Stomach (tissue), 4 donors: ENCODE measurements at regions not wholly inside any gene's neighbourhood (a gene's known extent, or its start where the extent isn't known, plus 50 kb on each side); places are given as distances from the start of the nearest gene placed in this dataset.

ENCODE experiments used
- CTCF ChIP-seq, 7 experiments: fragments of 450-650 bp in 4 of 7; fragments of 200-600 bp in 3 of 7; sonication (generic) in 3 of 7; IDR thresholded peaks; one replicate each; pipeline ENCODE4 v1.5.1; 2016 to 2019; ENCODE audit warnings: antibody characterized with exemption in 7 of 7, control low read depth in 2 of 7, mild to moderate bottlenecking in 1 of 7
- POLR2A ChIP-seq, 4 donors: fragments of 450-650 bp; IDR thresholded peaks; one replicate each; pipeline ENCODE4 v1.6.1; 2016; ENCODE audit warnings: antibody characterized with exemption in 4 of 4, control low read depth in 2 of 4, mild to moderate bottlenecking in 1 of 4, moderate library complexity in 1 of 4

GRCh38 chr5:91639744-91640143, 256.6 kb upstream of the ARRDC3 start:
- TF ChIP-seq CTCF (IDR thresholded peaks at IDR 0.05) (no peak), POLR2A (IDR thresholded peaks at IDR 0.05) (no peak)
